Ishikawa (cell line): ENCODE measurements at regions not wholly inside any gene's neighbourhood (a gene's known extent, or its start where the extent isn't known, plus 50 kb on each side); places are given as distances from the start of the nearest gene placed in this dataset.

Source experiments
- CEBPB ChIP-seq: IDR thresholded peaks from 2 replicates; pipeline ENCODE4 v1.6.1; 2012
- CREB1 ChIP-seq: IDR thresholded peaks from 2 replicates; pipeline ENCODE4 v1.6.1; 2012; ENCODE audit warnings: low read depth
- EGR1 ChIP-seq: IDR thresholded peaks from 2 replicates; pipeline ENCODE4 v1.6.1; 2012
- EP300 ChIP-seq: IDR thresholded peaks from 2 replicates; pipeline ENCODE4 v1.6.1; 2012; ENCODE audit warnings: borderline replicate concordance
- FOXM1 ChIP-seq: IDR thresholded peaks from 2 replicates; pipeline ENCODE4 v1.6.1; 2012; ENCODE audit warnings: low read depth, borderline replicate concordance
- MAX ChIP-seq: IDR thresholded peaks from 2 replicates; pipeline ENCODE4 v1.6.1; 2012
- RAD21 ChIP-seq: IDR thresholded peaks from 2 replicates; pipeline ENCODE4 v1.6.1; 2012; ENCODE audit warnings: low read depth
- TAF1 ChIP-seq: IDR thresholded peaks from 2 replicates; pipeline ENCODE4 v1.6.1; 2012; ENCODE audit warnings: low read depth, mild to moderate bottlenecking
- TCF12 ChIP-seq: IDR thresholded peaks from 2 replicates; pipeline ENCODE4 v1.6.1; 2012; ENCODE audit warnings: low read depth
- ZBTB7A ChIP-seq: IDR thresholded peaks from 2 replicates; pipeline ENCODE4 v1.6.1; 2012; ENCODE audit warnings: low read depth

- no peak for TF ChIP-seq FOXM1
- TF ChIP-seq RAD21, result no peak
- no peak for TF ChIP-seq ZBTB7A
- TF ChIP-seq CREB1, result no peak
- TF ChIP-seq TAF1, result no peak
- no peak for TF ChIP-seq CEBPB
- no peak for TF ChIP-seq MAX
- TF ChIP-seq EGR1, result no peak
- no peak for TF ChIP-seq EP300
- TF ChIP-seq TCF12, result no peak
Measured at GRCh38 chr4:1570291-1571164, 113.6 kb downstream of the FAM53A start.
